GM20000 (cell line): ENCODE measurements at regions not wholly inside any gene's neighbourhood (a gene's known extent, or its start where the extent isn't known, plus 50 kb on each side); places are given as distances from the start of the nearest gene placed in this dataset.
"Not testable (repeated sequence)": the region's sequence is repeated elsewhere in the genome, so short reads cannot be mapped to it uniquely, and the experiment has no call there.

ENCODE experiments used
- DNase-seq: peaks from one replicate; pipeline ENCODE4 v3.0.0; 2012; ENCODE audit warnings: low spot score
- TF ChIP-seq, protein P1 (sequence below): IDR thresholded peaks from 2 replicates; pipeline ENCODE4 v1.5.1; 2012; ENCODE audit warnings: mild to moderate bottlenecking, control low read depth; ENCODE audit errors: extremely low read depth, missing control alignments

DNA sequence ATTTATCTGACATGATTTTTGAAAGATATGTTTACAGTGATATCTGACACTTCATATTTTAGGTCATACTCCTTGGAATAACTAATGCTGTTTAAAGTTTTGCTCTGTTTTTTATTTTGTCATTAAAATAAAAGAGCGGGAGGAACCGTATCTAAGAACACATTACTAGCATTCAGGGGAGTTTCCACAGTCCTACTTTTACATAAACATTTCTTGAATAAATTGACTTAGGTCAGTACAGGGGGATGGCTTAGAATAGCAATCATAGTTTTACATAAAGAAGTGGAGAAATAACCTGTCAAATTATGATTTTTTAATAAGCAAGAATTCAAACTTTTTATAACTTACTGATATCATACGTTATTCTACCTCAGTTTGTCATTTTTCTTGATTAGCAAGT, 123.1 kb upstream of the PRSS12 start:
- not testable (repeated sequence) for DNase-seq

DNA sequence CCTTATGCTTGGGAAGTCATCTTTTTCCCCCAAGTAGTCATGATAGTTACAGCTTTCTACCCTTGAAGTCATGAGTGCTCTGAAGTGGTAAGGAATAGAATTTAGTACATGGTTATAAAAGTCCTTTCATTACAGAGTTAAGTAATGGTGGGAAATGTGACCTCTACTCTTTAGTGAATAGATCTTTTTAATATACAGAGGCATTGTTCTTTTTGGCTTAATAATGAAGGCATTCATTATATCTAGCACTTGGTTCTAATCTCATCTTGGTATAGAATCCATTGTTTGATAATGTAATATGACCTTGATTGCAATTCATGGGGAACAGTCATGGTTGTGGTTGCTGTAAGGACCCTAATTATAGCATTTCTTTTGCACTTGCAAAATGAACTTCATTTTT, 125.0 kb upstream of the PRSS12 start:
- not testable (repeated sequence) for DNase-seq

DNA sequence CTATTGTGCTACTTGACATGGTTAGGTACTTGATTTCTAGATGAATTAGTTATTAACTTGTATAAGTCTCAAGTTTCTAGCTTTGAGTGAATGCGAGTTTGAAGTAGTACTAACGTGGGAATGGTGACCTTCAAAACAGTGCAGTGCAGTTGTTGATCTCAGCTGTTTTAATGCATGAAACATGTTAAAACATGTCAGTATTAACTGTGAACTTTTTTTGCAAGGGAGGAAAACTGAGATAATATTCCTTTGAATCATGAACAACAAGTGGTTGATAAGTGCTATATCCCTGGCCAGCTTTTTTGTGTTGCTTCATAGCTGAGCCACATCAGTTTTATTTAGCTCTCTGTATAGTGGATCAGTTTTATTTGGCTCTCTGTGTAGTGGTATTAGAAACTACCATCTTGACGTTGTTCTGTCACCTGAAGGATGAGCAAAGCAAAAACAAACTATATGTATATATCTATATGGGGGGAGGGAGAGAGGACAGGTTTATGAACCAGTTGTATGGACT, 133.1 kb upstream of the PRSS12 start:
- DNase-seq: not testable (repeated sequence)

DNA sequence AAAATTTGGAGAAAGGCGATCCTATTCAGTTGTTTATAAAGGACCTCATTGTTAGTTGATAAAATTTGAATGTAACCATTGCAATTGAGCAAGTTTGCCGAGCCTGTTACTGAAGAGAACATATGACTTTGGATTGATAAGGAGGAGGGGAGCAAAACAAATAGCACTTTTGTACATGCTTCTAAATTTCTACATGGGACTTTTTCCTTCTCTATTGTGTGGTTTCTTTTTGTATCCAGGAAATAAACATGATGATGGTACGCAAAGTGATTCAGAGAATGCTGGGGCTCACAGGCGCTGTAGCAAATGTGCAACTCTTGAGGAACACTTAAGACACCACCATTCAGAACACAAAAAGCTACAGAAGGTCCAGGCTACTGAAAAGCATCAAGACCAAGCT, 140.2 kb upstream of the PRSS12 start:
- DNase-seq: not testable (repeated sequence)

DNA sequence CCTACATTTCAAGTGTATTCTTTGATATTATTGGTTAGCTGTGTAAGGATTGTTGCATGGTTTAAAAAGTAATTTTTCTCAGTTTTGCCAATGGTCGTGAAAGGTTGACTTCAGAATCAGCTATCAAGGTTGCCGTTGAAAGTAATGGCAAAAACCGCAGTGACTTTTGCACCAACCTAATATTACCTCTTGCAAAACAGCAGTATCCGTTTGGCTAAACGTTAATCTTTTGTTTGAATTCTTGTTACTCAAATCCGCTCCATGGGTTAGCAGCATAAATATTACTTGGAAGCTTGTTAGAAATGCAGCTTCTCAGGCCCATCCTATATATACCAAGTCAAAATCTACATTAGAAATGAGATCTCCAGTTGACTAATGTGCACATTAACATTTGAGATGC, 141.6 kb upstream of the PRSS12 start:
- not testable (repeated sequence) for DNase-seq

DNA sequence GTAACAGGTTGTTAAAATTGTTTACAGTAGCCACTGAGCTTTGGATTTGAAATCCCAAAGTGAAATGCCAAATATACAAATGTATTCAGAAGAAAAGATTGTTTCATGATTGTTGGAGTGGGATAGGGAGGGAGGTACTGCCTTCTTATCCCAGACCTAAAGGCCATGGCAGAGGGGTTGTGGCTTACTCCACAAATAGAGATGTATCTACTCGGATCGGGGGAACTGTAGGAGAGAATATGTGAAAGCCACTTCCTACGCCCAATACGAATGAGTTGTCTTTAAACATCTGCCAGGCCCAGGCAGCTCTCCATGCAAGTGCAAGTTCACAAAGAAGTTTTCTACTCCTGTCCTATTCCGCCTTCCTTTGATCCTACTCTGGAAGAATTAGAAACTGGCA, 150.2 kb upstream of the PRSS12 start:
- DNase-seq: not testable (repeated sequence)

DNA sequence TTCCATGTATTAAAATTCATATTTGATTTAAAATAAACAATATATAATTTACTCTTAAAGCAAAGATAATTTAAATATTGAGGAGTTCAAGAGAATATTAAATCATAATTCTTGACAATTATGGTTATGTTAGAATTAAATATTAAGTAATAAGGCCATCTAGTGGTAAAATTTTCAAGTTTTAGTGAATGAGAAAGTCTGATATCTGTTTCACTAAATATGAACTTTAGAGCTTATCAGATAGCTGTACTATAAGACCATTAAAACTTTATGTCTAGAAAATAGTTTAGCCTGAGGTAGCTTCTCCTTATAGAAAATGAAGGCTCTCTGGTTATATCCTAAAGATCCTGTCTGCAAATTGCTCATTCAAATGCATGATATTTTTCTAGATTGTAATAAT, 152.1 kb upstream of the PRSS12 start:
- not testable (repeated sequence) for DNase-seq

DNA sequence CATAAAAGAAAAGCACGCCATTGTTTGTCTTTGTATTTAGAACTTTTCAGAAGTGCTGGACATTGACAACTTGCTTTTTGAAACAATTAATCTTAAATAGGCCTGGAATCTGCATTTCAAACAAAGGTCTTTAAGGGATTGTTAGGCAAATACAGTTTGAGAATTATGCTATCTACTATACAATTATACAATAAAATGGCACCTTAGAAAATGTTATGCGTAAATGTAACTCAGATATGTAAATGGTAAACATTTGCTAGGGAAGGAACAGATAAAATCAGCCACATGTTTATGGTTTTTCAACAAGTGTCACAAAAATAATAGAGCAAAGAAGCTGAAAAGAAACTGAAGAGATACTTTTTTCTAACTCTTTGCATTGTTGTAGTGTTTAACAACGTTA, 152.7 kb upstream of the PRSS12 start:
- DNase-seq: not testable (repeated sequence)

DNA sequence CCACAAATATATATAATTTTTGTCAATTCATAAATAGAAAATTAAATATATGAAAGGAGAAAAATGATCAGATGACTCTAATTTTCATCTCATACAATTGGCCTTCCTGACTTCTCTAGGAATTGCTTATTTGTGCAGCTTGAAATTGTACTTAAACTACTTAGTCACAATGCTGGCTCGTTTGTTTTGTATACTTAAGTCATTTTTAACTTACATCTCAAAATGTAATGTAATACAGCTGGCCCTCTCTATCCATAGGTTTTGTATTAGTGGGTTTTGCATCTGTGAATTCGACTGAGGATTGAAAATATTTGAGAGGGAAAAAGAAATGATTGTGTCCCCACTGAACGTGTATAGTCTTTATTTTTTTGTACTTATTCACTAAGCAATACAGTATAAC, 160.1 kb upstream of the PRSS12 start:
- not testable (repeated sequence) for DNase-seq

DNA sequence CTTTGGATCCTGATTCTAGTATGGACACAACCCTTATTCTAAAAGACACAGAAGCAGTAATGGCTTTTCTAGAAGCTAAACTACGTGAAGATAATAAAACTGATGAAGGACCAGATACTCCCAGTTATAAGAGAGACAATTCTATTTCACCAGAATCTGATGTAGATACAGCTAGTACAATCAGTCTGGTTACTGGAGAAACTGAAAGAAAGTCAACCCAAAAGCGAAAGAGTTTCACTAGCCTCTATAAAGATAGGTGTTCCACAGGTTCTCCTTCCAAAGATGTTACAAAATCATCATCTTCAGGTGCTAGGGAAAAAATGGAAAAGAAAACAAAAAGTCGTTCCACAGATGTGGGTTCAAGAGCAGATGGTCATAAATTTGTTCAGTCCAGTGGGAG, 161.5 kb upstream of the PRSS12 start:
- DNase-seq: not testable (repeated sequence)

DNA sequence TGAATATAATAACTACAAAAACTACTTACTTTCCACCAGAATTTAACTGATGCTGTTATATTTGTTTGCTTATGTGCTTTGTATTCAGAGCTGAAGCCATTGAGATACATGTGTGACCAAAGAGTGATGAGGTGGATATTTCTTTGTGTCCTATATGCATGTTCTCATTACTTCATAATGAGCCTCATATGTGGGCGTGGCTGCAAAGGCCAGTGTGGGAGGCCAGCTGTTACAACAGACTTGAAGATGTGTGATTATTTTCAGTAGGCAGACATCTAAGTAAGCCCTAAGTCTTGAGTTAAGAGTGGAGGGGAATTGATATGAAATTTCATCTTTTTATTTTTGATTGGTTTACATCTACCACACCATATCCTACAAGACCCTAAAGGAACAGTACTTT, 163.3 kb upstream of the PRSS12 start:
- DNase-seq: not testable (repeated sequence)

DNA sequence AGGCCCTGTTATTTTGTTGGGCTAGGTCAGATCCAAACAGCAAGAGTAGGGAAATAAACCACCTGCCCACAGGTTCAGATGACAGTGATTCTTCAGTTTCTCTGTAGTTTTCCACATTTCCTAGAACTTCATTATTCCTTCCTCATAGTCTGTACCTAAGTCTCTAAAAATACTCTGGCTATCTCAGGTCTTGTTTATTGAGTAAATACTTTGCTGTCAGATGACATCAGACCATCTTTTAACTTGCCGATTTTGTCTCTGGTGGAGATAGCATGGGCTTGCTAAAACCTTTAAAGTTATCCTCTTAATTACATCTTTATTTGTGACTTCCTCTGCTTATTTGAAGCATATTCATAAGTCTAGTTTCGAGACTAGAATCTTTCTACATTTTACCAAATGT, 155.1 kb upstream of the METTL14 start:
- not testable (repeated sequence) for DNase-seq

DNA sequence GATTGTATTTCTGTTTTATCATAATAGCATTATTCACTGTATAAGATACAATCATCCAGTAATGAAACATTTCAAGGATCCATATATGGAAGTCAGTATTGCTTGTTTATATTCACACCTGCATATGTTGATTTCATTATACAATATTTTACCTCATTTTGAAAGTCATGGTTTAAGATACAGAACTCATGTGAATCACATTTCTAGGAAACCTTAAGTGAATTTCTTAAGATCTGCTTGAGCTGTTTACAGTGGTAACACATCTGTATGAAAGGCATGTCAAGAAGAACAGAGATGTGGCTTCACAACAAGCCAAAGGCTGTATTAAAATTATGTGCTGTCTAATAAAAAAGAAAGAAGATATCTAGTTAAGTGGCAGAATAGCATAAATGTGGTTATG, 153.2 kb upstream of the METTL14 start:
- DNase-seq: not testable (repeated sequence)

DNA sequence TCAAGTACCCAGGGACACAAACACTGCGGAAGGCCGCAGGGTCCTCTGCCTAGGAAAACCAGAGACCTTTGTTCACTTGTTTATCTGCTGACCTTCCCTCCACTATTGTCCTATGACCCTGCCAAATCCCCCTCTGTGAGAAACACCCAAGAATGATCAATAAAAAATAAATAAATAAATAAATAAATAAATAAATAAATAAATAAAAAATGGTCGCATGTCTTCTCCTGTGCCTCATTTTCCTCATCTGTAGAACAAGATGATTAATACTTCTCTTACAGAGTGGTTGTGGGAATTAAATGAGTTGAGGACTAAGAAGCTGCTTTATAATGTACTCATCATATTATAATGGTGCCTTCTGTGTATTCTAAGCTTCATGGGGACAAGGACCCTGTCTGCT, 149.4 kb upstream of the METTL14 start:
- DNase-seq: not testable (repeated sequence)

DNA sequence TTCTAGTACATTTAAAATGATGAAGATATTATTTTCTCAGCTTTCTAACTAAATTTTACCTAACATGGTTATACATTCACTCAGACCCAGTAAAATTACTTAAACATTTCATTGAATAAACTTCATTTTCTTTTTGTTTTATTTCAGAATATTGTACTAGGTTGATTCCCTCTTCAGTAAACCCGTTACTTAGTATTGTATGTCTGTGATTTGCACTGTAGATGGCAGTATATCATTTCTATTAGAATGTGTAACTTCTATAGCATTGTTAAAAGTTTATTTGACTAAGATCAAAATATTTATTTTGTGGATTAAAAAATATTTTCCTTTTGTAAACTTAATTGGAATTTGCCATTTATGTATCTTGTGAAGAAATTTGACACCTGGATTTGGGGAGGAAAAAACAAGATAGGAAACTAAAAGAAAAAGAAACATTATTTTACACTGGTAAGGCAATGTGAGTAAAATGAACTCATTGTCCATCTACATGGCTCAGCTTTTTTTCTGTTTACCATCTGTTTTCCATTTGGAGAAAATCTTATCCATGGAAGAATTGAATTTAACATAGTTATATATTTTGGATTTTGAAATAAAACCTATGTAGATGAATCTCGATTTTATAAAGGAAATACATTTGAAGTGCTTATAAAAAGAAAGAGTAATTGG, 145.6 kb upstream of the METTL14 start:
- not testable (repeated sequence) for DNase-seq

DNA sequence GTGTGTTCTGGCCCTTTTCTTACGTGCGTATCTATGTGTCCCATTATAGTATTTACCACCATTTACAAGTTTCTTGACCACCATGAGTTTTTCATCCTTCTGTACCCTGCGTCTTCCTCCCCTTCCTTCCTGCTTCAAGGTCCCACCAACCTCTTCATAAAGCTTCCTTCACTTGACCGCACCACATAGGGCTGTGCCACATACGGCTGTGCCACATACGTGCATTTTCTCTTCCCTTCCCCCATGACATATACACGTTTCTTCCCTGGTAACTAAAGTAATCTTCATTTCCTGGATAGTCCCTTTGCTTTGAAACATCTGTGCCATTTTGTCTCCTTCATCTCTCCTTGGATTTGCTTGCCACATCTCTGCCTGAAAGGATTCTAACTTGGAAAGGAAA, 128.6 kb upstream of the METTL14 start:
- DNase-seq: not testable (repeated sequence)

DNA sequence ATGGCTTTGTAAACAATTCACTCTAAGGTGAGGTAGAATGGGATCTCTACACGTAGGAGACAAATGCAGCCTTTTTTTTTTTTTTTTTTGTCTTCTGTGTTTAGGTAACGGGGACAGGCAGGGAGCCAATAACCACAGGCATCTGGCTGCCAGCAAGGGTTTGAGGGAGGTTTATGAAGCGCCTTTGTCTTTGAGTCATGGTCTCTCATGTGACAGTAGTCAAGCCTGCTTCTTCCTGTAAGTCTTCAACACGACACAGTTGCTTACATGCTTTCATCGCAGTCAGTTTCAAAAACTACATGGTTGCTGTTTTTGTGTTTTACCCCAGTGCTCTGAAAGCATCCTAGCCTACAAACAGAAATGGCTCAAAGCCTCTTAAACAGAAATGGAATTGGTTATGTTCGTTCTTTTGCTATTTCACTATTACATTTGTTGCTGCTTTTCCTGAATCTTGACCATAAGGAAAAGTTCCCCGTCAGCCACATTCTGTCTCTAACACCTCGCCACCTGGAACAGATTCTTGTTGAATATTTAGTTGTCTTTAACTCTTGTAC, 127.8 kb upstream of the METTL14 start:
- no peak for DNase-seq
- TF ChIP-seq, protein P1, sequence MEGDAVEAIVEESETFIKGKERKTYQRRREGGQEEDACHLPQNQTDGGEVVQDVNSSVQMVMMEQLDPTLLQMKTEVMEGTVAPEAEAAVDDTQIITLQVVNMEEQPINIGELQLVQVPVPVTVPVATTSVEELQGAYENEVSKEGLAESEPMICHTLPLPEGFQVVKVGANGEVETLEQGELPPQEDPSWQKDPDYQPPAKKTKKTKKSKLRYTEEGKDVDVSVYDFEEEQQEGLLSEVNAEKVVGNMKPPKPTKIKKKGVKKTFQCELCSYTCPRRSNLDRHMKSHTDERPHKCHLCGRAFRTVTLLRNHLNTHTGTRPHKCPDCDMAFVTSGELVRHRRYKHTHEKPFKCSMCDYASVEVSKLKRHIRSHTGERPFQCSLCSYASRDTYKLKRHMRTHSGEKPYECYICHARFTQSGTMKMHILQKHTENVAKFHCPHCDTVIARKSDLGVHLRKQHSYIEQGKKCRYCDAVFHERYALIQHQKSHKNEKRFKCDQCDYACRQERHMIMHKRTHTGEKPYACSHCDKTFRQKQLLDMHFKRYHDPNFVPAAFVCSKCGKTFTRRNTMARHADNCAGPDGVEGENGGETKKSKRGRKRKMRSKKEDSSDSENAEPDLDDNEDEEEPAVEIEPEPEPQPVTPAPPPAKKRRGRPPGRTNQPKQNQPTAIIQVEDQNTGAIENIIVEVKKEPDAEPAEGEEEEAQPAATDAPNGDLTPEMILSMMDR: no peak

DNA sequence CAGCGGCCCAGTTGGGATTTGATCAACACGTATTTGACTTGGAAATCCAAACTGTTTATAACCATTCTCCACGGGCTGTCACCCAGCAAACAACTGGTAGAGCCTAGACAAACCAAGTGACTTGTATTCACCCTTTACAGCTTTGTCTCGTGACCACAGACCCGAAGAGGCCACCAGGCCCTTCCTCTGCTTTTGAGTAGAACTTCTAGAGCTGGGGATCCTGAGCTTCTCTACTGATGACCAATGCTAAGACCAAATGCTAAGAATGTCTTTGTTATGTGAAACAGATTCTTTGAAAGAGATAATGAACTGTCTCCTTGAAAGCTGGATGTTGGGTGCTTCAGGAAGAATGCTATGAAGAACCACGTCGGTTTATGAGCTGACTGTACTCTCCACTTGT, 127.0 kb upstream of the METTL14 start:
- DNase-seq: not testable (repeated sequence)

DNA sequence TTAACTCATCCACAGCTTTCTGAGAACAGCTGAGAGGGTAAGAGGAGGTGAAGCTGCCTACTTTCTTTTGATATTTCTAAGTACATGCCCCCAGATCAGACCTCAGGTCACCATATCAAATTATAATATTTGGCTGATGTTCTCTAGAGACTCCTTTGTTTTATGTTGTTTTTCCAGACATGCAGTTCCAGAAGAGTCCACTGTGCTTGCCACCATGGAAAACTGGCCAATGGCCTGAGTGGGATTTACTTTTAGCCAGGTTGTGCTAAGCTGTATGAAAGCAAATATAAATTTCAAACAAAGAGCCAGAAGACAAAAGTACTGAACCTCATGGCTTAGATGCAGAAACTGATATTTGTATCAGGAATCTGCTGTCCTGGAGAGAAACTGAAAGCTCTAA, 123.6 kb upstream of the METTL14 start:
- DNase-seq: not testable (repeated sequence)

DNA sequence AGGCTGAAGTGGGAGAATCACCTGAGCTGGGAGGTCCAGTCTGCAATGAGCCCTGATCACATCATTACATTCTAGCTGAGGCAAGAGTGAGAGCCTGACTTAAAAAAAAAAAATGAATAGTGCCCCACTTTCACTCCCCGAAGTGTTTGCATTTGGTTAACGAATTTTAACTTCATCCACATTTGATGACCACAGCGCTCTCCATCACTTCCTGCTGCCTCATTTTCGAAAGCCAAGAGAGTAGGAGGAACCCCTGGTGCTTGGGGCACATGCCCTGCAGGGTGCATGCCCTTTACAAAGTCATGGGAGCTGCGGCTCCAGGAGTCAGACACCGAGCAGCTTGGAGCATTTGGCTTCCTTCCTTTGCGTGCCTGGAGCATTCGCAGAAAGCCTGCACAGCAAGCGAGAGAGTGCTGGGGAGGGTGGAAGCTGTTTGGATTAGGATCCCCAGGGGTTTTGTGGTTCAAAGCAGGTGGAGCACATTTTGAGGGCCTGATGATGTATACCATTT, 119.1 kb upstream of the METTL14 start:
- not testable (repeated sequence) for DNase-seq

DNA sequence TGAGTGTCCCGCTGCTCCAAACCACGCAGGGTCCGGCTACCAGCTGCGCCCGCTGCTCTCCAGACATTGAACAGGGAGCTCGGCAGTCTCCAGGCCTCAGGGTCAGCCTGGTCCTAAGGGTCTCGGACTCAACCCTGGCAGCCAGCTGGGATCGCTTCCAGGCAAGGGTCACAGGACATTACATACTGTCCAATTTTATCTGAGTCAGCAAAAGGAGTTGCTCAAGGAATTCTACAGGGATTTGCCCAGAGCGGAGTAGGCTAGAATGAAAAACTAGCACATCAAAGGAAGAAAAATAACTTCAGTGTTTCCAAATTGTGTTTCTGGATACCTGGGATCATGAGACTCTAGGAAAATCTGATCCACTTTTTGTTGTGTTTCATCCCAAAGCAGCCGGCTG, 112.2 kb upstream of the METTL14 start:
- DNase-seq: not testable (repeated sequence)
